GM12874 (cell line): ENCODE measurements at regions not wholly inside any gene's neighbourhood (a gene's known extent, or its start where the extent isn't known, plus 50 kb on each side); places are given as distances from the start of the nearest gene placed in this dataset.

ENCODE experiments used
- TF ChIP-seq, protein P1 (sequence below): IDR thresholded peaks from 2 replicates; pipeline ENCODE4 v1.5.1; 2011; ENCODE audit warnings: low read depth, mild to moderate bottlenecking, control low read depth, low read length, moderate library complexity; ENCODE audit not compliant: insufficient read depth

DNA sequence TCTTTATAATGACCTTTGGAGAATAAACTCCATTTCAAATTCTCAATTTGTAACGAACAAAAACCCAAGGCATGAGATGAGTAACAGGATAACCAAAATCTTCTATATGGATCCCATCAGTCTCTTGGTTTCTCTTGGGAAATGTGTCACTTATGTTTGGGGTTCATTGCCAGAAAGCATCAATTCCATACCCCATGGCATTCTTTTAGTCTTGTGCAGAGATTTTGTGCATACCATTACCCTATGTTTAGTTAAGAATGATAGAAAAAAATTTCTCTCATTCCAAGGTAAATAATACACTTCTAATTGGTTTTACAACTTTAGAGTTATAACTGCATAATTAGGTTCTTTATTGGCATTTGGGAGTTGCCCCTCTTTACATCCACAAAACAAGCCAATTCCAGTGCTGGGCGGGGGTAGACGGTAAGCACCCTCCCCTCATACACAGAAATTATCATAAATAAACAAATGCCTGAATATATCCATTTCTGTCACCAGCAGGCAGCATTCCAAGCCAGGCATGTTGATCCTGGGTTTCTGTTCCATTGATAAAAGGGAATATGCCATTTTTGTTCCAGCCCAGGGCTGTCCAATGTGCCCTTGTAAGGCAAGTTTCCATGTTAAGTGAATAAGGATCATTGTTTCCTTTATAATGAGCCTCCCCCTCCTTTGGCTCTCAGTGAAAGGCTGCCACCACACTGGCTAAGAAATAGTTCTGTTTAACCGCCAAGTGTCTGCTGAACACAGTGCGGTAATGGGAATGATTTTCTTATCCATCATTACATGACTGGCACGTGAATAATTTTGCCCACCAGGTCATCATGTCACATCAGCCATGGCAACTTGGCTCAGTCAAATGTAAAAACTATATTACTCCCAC, 680.1 kb upstream of the ZEB2 start:
- TF ChIP-seq, protein P1, sequence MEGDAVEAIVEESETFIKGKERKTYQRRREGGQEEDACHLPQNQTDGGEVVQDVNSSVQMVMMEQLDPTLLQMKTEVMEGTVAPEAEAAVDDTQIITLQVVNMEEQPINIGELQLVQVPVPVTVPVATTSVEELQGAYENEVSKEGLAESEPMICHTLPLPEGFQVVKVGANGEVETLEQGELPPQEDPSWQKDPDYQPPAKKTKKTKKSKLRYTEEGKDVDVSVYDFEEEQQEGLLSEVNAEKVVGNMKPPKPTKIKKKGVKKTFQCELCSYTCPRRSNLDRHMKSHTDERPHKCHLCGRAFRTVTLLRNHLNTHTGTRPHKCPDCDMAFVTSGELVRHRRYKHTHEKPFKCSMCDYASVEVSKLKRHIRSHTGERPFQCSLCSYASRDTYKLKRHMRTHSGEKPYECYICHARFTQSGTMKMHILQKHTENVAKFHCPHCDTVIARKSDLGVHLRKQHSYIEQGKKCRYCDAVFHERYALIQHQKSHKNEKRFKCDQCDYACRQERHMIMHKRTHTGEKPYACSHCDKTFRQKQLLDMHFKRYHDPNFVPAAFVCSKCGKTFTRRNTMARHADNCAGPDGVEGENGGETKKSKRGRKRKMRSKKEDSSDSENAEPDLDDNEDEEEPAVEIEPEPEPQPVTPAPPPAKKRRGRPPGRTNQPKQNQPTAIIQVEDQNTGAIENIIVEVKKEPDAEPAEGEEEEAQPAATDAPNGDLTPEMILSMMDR, result no peak

DNA sequence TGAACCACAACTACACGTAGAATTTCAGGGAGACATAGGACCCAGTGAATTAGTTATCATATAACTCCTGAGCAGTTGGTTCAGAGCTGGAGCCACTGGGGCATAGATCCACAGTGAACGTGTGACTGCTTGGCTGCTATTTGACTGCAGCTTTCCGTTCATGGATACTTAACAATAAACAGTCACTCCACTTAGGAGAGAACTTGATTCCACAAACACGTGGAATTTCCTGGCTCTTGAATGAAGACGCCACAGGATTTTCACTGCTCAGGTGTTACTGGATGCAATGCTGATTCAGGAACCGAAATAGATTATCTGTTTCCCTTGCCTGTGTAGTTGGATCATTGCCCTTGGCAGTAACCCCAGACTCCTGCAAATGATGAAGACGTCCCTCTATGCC, 679.1 kb upstream of the ZEB2 start:
- TF ChIP-seq, protein P1, result no peak

DNA sequence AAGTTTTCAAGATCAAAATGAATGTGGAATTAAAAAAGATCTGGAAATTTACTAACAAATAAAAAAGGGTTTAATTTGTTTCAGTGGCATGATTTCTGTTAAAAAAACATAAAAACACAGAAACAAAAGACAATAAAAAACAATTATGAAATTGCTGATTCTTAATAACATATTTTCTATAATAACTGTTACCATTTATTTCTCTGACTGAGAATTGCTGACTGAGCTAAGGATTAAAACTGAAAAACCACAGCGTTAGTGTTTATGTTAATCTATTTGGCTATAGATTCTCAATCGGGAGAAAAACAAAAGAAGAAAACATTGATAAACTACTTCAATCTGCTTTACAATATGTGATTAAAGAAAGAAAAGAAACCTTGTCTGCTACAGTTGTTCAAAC, 678.6 kb upstream of the ZEB2 start:
- TF ChIP-seq, protein P1, result no peak

DNA sequence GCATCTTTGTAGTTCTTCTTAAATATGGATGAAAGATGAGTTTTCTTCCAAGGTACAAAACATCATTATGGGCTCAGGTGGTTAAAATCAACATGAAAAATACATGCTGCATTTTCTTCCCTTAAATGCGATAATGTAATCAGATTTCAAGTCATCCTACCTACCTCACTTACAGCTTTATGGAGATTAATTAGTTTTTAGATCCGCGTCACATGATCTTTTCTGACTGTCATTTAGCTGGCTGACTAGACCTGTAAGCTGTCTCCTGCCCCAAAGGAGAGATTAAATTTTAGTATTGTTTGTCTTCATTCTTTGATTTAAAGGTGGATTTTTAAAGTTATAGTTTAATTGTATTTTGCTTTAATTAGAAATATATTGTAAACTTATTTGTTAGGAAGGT, 678.0 kb upstream of the ZEB2 start:
- TF ChIP-seq, protein P1, result no peak

DNA sequence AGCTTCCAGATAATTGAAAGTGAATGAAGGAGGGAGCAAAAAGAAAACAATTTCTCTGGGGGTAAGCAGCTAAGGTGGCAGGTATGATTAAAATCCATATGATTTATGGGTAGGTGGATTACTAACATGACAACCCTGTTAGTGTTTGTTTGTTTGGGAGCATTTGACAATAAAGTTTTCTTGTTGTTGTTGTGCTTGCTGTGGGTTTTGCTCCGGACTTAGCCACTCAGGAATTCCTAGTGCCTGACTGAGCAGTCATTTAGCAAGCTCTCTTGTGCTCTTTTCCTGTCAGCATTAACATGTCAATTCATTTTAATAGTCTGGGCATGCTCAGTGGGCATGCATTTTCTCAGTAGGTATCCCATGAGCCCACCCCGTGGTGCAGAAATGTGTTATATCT, 674.8 kb upstream of the ZEB2 start:
- TF ChIP-seq, protein P1, result no peak

DNA sequence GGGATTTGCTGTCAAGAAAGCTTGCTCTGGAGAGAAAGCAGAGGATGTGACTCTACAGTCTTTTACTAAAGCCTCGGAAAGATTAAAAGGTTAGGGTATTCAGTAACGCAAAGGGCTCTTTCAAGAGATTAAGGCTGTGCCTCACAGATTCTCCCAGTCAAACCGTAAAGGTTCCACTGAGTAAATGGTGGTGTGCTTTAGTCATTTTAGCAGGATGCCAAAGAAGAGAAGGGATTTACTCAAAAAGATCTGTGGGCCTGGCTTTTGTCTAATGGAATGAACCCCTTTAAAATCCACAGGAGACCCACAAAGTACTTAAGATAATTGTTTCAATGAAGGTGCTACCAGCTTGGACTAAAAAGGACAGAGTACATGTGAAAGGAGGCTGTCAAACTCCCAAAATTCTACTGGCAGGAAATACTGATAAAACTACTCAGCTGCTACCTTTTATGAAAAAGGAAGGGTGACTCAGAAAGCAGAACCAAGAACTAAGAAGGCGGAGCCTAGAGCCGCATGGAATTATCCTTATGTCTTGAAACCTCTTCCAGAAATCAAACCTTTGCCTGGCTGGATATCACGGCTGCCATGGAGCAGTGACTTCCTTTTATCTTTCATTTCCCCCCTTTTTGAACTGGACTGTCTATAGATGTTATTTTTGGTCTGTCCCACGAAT, 670.2 kb upstream of the ZEB2 start:
- TF ChIP-seq, protein P1, result no peak

DNA sequence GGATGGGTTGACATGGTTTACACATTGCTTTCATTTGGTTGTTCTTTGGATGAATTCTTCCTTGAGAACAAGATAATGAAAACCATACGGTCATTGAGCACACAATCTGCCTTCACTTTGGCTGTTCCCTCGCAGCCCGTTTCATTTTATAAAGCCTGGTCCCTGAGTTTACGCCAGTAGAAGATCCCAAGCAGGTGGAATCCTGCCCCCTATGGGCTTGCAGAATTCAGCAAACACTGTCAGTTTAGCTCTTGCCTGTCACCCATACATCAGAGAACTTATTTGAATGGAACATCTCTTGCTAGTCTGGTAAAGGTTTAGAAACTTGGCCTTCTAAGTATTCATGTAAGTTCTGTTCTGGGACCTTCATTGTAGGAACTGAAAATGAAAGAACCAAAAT, 666.4 kb upstream of the ZEB2 start:
- TF ChIP-seq, protein P1, result no peak
